Stomach (tissue), 8 donors: ENCODE measurements at regions not wholly inside any gene's neighbourhood (a gene's known extent, or its start where the extent isn't known, plus 50 kb on each side); places are given as distances from the start of the nearest gene placed in this dataset.

Source experiments
- DNase-seq, 2 donors: peaks; one replicate each; pipeline versions ENCODE4 v3.0.0 to v3.0.0-alpha.2; 2013 to 2019
- H3K27ac ChIP-seq, 5 donors: fragments of 200-600 bp in 4 of 5; sonication (generic) in 4 of 5; one replicate each; pipeline ENCODE4 v1.5.1; 2013 to 2019; ENCODE audit warnings: mild to moderate bottlenecking in 1 of 5, moderate library complexity in 1 of 5
- H3K27me3 ChIP-seq, 3 donors: fragments of 200-600 bp; sonication (generic); one replicate each; pipeline ENCODE4 v1.5.1; 2017 to 2019; ENCODE audit warnings: mixed run types in 1 of 3
- H3K36me3 ChIP-seq, 4 donors: fragments of 200-600 bp; sonication (generic); 1 replicate in 3 of 4; 2 replicates in 1 of 4; pipeline ENCODE4 v1.5.1; 2016 to 2019
- H3K4me1 ChIP-seq, 4 donors: fragments of 200-600 bp; sonication (generic); one replicate each; pipeline ENCODE4 v1.5.1; 2016 to 2019
- H3K4me3 ChIP-seq, 4 donors: fragments of 200-600 bp; sonication (generic) in 3 of 4; one replicate each; pipeline ENCODE4 v1.5.1; 2016 to 2019; ENCODE audit warnings: mild to moderate bottlenecking in 1 of 4
- H3K9me3 ChIP-seq, 4 donors: fragments of 200-600 bp; sonication (generic); one replicate each; pipeline ENCODE4 v1.5.1; 2016 to 2019
- EP300 ChIP-seq: sonication (generic); formaldehyde crosslinking; IDR thresholded peaks from one replicate; pipeline ENCODE4 v1.6.1; 2017; ENCODE audit warnings: antibody characterized with exemption
- POLR2A ChIP-seq, 4 donors: fragments of 450-650 bp; IDR thresholded peaks; one replicate each; pipeline ENCODE4 v1.6.1; 2016; ENCODE audit warnings: antibody characterized with exemption in 4 of 4, control low read depth in 2 of 4, mild to moderate bottlenecking in 1 of 4, moderate library complexity in 1 of 4
- POLR2AphosphoS5 ChIP-seq, 3 donors: sonication (generic); formaldehyde crosslinking; IDR thresholded peaks; one replicate each; pipeline ENCODE4 v1.6.1; 2016; ENCODE audit warnings: antibody characterized with exemption in 3 of 3
- WGBS, 5 donors: extraction: QIAGEN DNeasy Blood & Tissue Kit in 3 of 5; methylation state at CpG; one replicate each; pipeline versions ENCODE4 v1.1.5 to v1.1.7; 2013 to 2018; 5-methylcytosine and 5-hydroxymethylcytosine counted together
- intact Hi-C: fragments of 100-400 bp; cut with DNase I; formaldehyde crosslinking; loops from one replicate; pipeline ENCODE4 v1.15.1; 2023; ENCODE audit warnings: low total_unique reads
- TF ChIP-seq, protein P1 (sequence below), 7 experiments: fragments of 450-650 bp in 4 of 7; fragments of 200-600 bp in 3 of 7; sonication (generic) in 3 of 7; IDR thresholded peaks; one replicate each; pipeline ENCODE4 v1.5.1; 2016 to 2019; ENCODE audit warnings: antibody characterized with exemption in 7 of 7, control low read depth in 2 of 7, mild to moderate bottlenecking in 1 of 7
- donor health status: healthy with polysubstance abuse.
- donor health status: Bipolar disorder and iron deficiency.
- donor health status: healthy.

DNA sequence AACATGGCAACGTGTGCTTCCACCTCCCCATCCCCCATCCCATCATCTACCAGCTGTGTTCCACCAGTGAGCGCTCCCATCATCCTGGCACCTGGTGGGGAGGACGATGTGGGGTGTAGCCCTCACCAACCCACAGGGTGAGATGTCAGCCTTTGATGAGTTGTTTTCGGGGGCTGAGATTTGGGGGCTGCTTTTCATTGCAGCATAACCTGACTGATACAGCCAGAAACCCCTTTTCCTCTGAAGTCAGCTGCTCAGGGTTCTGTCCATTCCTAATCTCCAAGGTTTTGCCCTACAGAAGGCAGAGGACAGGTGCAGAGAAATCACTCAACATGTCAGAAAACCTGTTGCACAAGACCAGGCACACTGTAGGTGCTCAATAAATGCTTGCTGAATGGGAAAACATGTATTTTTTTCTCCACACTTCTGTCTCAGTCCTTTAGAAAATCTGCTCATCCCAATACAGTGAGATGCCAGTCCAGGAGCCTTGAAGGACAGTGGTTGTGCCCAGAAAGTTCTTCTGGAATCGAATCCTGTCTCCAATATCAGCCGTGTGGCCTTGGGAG, 239.8 kb downstream of the RBM19 start:
- no peak overlapping the region for H3K27ac ChIP-seq
- H3K4me1 ChIP-seq = no peaks in the 10 kb centered on the region
- H3K9me3 ChIP-seq = peaks cover 0 to 10% (median 7%) of the 10 kb centered on the region in 4 donors
- H3K27me3 ChIP-seq = peaks cover 0 to 86% (median 8%) of the 10 kb centered on the region in 3 donors
- H3K4me3 ChIP-seq = no peak overlapping the region
- no peak for DNase-seq
- 73 to 87% (median 76%) methylated on average over 6 of the region's 6 CpGs for WGBS, 5 donors
- no peaks in the 10 kb centered on the region for H3K36me3 ChIP-seq
- intact Hi-C loops = no loop called here
- TF ChIP-seq POLR2A (IDR thresholded peaks at IDR 0.05) = no peak
- TF ChIP-seq, protein P1, sequence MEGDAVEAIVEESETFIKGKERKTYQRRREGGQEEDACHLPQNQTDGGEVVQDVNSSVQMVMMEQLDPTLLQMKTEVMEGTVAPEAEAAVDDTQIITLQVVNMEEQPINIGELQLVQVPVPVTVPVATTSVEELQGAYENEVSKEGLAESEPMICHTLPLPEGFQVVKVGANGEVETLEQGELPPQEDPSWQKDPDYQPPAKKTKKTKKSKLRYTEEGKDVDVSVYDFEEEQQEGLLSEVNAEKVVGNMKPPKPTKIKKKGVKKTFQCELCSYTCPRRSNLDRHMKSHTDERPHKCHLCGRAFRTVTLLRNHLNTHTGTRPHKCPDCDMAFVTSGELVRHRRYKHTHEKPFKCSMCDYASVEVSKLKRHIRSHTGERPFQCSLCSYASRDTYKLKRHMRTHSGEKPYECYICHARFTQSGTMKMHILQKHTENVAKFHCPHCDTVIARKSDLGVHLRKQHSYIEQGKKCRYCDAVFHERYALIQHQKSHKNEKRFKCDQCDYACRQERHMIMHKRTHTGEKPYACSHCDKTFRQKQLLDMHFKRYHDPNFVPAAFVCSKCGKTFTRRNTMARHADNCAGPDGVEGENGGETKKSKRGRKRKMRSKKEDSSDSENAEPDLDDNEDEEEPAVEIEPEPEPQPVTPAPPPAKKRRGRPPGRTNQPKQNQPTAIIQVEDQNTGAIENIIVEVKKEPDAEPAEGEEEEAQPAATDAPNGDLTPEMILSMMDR (IDR thresholded peaks at IDR 0.05) = no peak
- TF ChIP-seq POLR2AphosphoS5 (IDR thresholded peaks at IDR 0.05) = no peak
- TF ChIP-seq EP300 = no peak

DNA sequence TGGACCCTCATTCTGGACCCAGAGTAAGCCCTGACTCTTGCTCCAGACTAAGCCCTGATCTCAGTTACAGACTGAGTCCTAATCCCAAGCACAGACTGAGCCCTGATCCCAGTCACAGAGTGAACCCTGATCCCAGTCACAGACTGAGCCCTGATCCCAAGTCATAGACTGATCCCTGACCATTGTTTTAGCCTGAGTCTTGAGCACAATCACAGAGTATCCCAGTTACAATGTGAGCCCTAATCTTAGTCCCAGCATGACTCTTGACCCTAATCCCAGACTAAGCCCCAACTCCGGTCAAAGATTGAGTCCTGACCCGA, 240.6 kb downstream of the RBM19 start:
- DNase-seq = no peak

DNA sequence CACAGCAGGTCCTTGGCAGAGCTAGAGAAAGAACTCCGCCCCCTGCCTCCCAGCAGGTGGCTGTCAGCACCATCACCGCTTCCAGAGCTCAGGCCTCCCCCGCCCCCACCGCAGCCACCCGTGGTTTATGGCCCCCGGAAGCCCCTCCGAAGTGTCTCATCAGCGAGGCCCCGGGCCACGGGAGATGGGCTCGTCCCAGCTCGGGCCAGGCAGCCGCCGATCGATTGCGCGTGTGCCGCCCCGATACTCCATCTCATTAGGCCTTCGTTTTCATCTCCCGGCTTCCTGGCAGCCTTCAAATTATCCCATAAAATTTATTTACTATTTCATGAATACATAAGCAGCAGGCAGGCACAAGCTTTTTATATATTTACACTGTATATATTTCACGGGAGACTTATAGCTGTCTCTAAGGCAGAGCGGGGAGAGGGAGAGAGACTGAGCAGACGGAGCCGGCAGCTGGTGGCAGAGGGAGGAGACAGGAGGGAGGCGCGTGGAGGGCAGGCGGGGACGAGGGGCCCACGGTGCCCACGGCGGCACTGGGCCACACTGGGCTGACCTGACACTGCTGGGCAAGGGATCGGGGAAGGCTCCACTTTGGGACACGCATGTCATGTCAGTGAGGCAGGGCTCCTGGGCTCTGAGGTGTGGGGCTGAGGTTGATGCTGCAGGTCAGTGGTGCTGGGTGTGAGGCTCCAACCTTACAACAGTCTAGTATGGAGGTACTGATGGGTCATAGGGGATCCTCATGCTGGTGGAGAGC, 241.2 kb downstream of the RBM19 start:
- H3K9me3 ChIP-seq = peaks cover 0 to 10% (median 7%) of the 10 kb centered on the region in 4 donors
- no peaks in the 10 kb centered on the region for H3K4me1 ChIP-seq
- TF ChIP-seq EP300 (no peak), POLR2AphosphoS5 (IDR thresholded peaks at IDR 0.05) (no peak), POLR2A (IDR thresholded peaks at IDR 0.05) (no peak)
- TF ChIP-seq, protein P1 (IDR thresholded peaks at IDR 0.05) = no peak
- 66 to 78% (median 70%) methylated on average over 25 to 34 of the region's 34 CpGs for WGBS, 5 donors
- H3K27me3 ChIP-seq = peaks cover 0 to 85% (median 13%) of the 10 kb centered on the region in 3 donors
- intact Hi-C loops = no loop called here
- no peak overlapping the region for H3K4me3 ChIP-seq
- H3K36me3 ChIP-seq = no peaks in the 10 kb centered on the region
- DNase-seq = no peak
- H3K27ac ChIP-seq = no peak overlapping the region

More for the DNA sequence above, 240.6 kb downstream of the RBM19 start:
- TF ChIP-seq EP300 (no peak), POLR2AphosphoS5 (IDR thresholded peaks at IDR 0.05) (no peak), POLR2A (IDR thresholded peaks at IDR 0.05) (no peak)
- TF ChIP-seq, protein P1 (IDR thresholded peaks at IDR 0.05) = no peak
- intact Hi-C loops = no loop called here
- H3K27me3 ChIP-seq = peaks cover 0 to 84% (median 11%) of the 10 kb centered on the region in 3 donors
- WGBS, 5 donors = 90 to 100% (median 94%) methylated on average over 1 to 2 of the region's 2 CpGs
- no peak overlapping the region for H3K27ac ChIP-seq
- no peaks in the 10 kb centered on the region for H3K36me3 ChIP-seq
- no peak overlapping the region for H3K4me3 ChIP-seq
- no peaks in the 10 kb centered on the region for H3K4me1 ChIP-seq
- peaks cover 0 to 10% (median 7%) of the 10 kb centered on the region in 4 donors for H3K9me3 ChIP-seq

DNA sequence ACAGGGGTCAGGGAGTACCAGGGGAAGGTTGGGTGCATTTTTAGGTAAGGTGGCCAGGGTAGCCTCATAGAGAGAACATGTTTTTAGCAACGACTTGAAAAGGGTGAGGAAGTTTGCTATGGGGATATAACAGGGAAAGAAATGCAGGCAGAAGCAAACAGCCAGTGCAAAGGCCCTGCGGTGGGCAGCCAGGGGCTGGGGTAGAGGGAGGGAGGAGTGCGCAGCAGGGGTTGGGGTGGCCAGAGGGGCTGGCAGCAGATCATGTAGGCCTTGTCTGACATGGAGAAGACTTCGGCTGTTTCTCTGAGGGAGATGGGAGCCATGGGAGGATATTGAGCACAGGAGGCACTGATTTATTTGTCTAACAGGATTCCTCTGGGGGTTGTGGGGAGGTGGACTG, 242.5 kb downstream of the RBM19 start:
- Histone ChIP-seq H3K27ac (no peak overlapping the region), H3K9me3 (peaks cover 0 to 10% (median 7%) of the 10 kb centered on the region in 4 donors), H3K4me1 (no peaks in the 10 kb centered on the region), H3K4me3 (no peak overlapping the region), H3K27me3 (peaks cover 0 to 85% (median 13%) of the 10 kb centered on the region in 3 donors), H3K36me3 (no peaks in the 10 kb centered on the region)
- no peak for DNase-seq
- WGBS, 5 donors = 71 to 94% (median 83%) methylated on average over 4 of the region's 4 CpGs
- intact Hi-C loops = no loop called here
- no peak for TF ChIP-seq POLR2A (IDR thresholded peaks at IDR 0.05)
- no peak for TF ChIP-seq EP300
- TF ChIP-seq, protein P1 (IDR thresholded peaks at IDR 0.05) = no peak
- no peak for TF ChIP-seq POLR2AphosphoS5 (IDR thresholded peaks at IDR 0.05)
